ENCODE measurements at regions not wholly inside any gene's neighbourhood (a gene's known extent, or its start where the extent isn't known, plus 50 kb on each side); places are given as distances from the start of the nearest gene placed in this dataset.

DNA sequence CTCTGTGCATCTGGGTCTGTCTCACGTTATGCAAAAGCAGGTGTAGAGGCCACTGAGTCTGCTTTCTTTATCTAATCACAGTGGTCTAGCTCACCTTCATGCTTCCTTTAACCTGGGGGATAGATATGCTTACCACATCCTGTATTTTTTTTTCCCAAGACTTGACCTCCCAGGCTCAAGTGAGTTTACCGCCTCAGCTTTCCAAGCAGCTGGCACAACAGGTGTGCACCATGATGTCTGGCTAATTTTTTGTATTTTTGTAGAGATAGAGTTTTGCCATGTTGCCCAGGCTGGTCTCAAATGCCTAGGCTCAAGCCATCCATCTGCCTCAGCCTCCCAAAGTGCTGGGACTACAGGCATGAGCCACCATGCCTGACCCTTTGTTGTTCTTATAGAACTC, 236.0 kb downstream of the ATP23 start:
- no peak overlapping the region for H3K4ac ChIP-seq (ENCODE audit: low read depth, low read length)
- H3K27ac ChIP-seq (ENCODE audit: insufficient read depth, low read length) = no peak overlapping the region
- no peak overlapping the region for H2AK9ac ChIP-seq (replicated peaks; ENCODE audit: low read depth, low read length, poor library complexity)
- no peaks in the 10 kb centered on the region; the same call in 1 of the 2 replicates for H3K4me1 ChIP-seq (ENCODE audit: control insufficient read depth, insufficient read depth, low read length)
- ChIA-PET POLR2A (ENCODE audit: unreplicated experiment) (no interaction called here), CTCF (no interaction called here)
- no peak overlapping the region for H3K4me3 ChIP-seq (ENCODE audit: insufficient read depth, low read depth, low read length)
- no peaks in the 10 kb centered on the region for H3K9me3 ChIP-seq (ENCODE audit: control insufficient read depth, insufficient read depth, low read length)
- H3K4me2 ChIP-seq (ENCODE audit: low read depth, low read length) = no peak overlapping the region
- H2BK120ac ChIP-seq (ENCODE audit: low read depth, low read length) = no peak overlapping the region
- H2AFZ ChIP-seq (replicated peaks; ENCODE audit: low read length, poor library complexity) = no peak overlapping the region
- no peak for TF ChIP-seq SMC3 (IDR thresholded peaks at IDR 0.05; ENCODE audit: low read depth, low read length)
- no peak for TF ChIP-seq USF2 (IDR thresholded peaks at IDR 0.05; ENCODE audit: low read depth, low read length)
- TF ChIP-seq RFX5 (IDR thresholded peaks at IDR 0.05; ENCODE audit: low read depth, low read length) = no peak
- no peak for TF ChIP-seq RCOR1 (IDR thresholded peaks at IDR 0.05; ENCODE audit: insufficient replicate concordance, low read length)
- no peak for TF ChIP-seq MAZ (IDR thresholded peaks at IDR 0.05; ENCODE audit: borderline replicate concordance, low read depth, low read length)
- TF ChIP-seq RAD21 (IDR thresholded peaks at IDR 0.05; ENCODE audit: low read length) = no peak
- TF ChIP-seq MAFK (IDR thresholded peaks at IDR 0.05; ENCODE audit: low read depth, low read length) = no peak
- no peak for TF ChIP-seq CEBPB (IDR thresholded peaks at IDR 0.05; ENCODE audit: low read depth, low read length)
- TF ChIP-seq NFE2L2 (IDR thresholded peaks at IDR 0.05; ENCODE audit: low read depth, low read length) = no peak
- TF ChIP-seq, protein P1, sequence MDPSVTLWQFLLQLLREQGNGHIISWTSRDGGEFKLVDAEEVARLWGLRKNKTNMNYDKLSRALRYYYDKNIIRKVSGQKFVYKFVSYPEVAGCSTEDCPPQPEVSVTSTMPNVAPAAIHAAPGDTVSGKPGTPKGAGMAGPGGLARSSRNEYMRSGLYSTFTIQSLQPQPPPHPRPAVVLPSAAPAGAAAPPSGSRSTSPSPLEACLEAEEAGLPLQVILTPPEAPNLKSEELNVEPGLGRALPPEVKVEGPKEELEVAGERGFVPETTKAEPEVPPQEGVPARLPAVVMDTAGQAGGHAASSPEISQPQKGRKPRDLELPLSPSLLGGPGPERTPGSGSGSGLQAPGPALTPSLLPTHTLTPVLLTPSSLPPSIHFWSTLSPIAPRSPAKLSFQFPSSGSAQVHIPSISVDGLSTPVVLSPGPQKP (IDR thresholded peaks at IDR 0.05; ENCODE audit: borderline replicate concordance, low read depth, low read length) = no peak
- TF ChIP-seq CTCF (conservative IDR thresholded peaks at IDR 0.05; ENCODE audit: low read depth, low read length) = no peak
- no peak for TF ChIP-seq MXI1 (IDR thresholded peaks at IDR 0.05; ENCODE audit: borderline replicate concordance, low read depth, low read length)
- no peak for TF ChIP-seq CHD1 (IDR thresholded peaks at IDR 0.05; ENCODE audit: low read depth, low read length)
- no peak for TF ChIP-seq FOS (IDR thresholded peaks at IDR 0.05; ENCODE audit: low read depth, low read length)
- TF ChIP-seq POLR2A (IDR thresholded peaks at IDR 0.05; ENCODE audit: low read depth, low read length) = no peak
- TF ChIP-seq BHLHE40 (IDR thresholded peaks at IDR 0.05; ENCODE audit: low read depth, low read length) = no peak
- H4K20me1 ChIP-seq (ENCODE audit: insufficient read depth, low read length) = no peaks in the 10 kb centered on the region
- H2BK5ac ChIP-seq (ENCODE audit: low read depth, low read length, poor library complexity, severe bottlenecking) = no peak overlapping the region
- dilution Hi-C loops (cut with HindIII; ENCODE audit: low sequenced_read_pairs, unreplicated experiment) = no loop called here
- H3K18ac ChIP-seq (ENCODE audit: low read depth, low read length) = no peak overlapping the region
- intact Hi-C loops (cut with micrococcal nuclease) = no loop called here
- H4K8ac ChIP-seq (ENCODE audit: low read depth in 2 of 2, low read length in 2 of 2) = no peak overlapping the region
- no peak for DNase-seq
- H2BK15ac ChIP-seq (ENCODE audit: low read depth, low read length) = no peak overlapping the region
- H3K27me3 ChIP-seq (ENCODE audit: control insufficient read depth, insufficient read depth, low read length) = no peaks in the 10 kb centered on the region
- no peak overlapping the region for H4K5ac ChIP-seq (ENCODE audit: low read depth, low read length)
- no peak overlapping the region for H3K56ac ChIP-seq (ENCODE audit: extremely low read depth, insufficient read depth, low read length)
- no peak overlapping the region for H2BK20ac ChIP-seq (ENCODE audit: low read depth, low read length)
- H3K14ac ChIP-seq (replicated peaks; ENCODE audit: low read depth, low read length) = no peak overlapping the region
- no TSS peak for BruUV-seq (replicated peaks)
- no peak overlapping the region for H3K23ac ChIP-seq (ENCODE audit: low read depth, low read length)
- no peak overlapping the region for H2AK5ac ChIP-seq (ENCODE audit: low read depth, low read length)
- ATAC-seq (ENCODE audit: low read depth) = no peak
- no peaks in the 10 kb centered on the region for H3K36me3 ChIP-seq (ENCODE audit: control insufficient read depth, insufficient read depth, low read length)
- H3K79me1 ChIP-seq (ENCODE audit: low read depth in 1 of 2, low read length in 2 of 2) = no peaks in the 10 kb centered on the region
- no peak overlapping the region for H4K91ac ChIP-seq (ENCODE audit: insufficient read depth, low read depth, low read length)
- H3K9me1 ChIP-seq (ENCODE audit: insufficient read depth, low read length) = no peaks in the 10 kb centered on the region
- H3K9ac ChIP-seq (ENCODE audit: low read depth, low read length) = no peak overlapping the region
- 100% methylated on average over 1 of the region's 2 CpGs; no CpG with 5 or more reads in 1 of the 2 experiments for WGBS, 2 experiments (ENCODE audit: extremely low coverage in 2 of 2, insufficient read length in 1 of 2)
- in situ Hi-C loops (cut with MboI; ENCODE audit: low sequenced_read_pairs) = no loop called here
